Tibial nerve (tissue), 4 donors: ENCODE measurements at regions not wholly inside any gene's neighbourhood (a gene's known extent, or its start where the extent isn't known, plus 50 kb on each side); places are given as distances from the start of the nearest gene placed in this dataset.

Source experiments
- EP300 ChIP-seq, 2 donors: sonication (generic); formaldehyde crosslinking; IDR thresholded peaks; one replicate each; pipeline ENCODE4 v1.6.1; 2017; ENCODE audit warnings: antibody characterized with exemption in 2 of 2, mild to moderate bottlenecking in 1 of 2
- TF ChIP-seq, protein P1 (sequence below), 5 experiments: fragments of 200-600 bp in 3 of 5; fragments of 450-650 bp in 2 of 5; sonication (generic) in 3 of 5; IDR thresholded peaks; one replicate each; pipeline ENCODE4 v1.5.1; 2016 to 2019; ENCODE audit warnings: antibody characterized with exemption in 5 of 5, mild to moderate bottlenecking in 3 of 5, moderate library complexity in 2 of 5

DNA sequence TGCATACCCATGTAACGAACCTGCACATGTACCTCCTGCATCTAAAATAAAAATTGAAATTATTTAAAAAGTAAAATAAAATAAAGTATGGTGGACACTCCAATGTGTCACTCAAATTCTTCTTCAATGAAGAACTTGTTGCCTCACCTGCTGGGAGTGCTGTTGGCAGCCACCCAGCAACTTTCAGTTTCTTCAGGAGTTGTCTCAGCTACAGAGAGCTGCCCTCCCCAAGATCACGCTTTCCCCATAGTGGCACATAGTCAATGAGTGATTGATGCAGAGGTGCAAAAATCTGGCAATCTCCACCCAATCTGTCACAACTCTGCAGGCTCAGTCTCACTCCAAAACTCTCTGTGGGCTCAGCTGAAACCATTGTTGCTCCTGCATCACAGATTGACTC is 92.3 kb upstream of the C11orf87 start:
- TF ChIP-seq, protein P1, sequence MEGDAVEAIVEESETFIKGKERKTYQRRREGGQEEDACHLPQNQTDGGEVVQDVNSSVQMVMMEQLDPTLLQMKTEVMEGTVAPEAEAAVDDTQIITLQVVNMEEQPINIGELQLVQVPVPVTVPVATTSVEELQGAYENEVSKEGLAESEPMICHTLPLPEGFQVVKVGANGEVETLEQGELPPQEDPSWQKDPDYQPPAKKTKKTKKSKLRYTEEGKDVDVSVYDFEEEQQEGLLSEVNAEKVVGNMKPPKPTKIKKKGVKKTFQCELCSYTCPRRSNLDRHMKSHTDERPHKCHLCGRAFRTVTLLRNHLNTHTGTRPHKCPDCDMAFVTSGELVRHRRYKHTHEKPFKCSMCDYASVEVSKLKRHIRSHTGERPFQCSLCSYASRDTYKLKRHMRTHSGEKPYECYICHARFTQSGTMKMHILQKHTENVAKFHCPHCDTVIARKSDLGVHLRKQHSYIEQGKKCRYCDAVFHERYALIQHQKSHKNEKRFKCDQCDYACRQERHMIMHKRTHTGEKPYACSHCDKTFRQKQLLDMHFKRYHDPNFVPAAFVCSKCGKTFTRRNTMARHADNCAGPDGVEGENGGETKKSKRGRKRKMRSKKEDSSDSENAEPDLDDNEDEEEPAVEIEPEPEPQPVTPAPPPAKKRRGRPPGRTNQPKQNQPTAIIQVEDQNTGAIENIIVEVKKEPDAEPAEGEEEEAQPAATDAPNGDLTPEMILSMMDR (IDR thresholded peaks at IDR 0.05) = no peak
- no peak for TF ChIP-seq EP300 (IDR thresholded peaks at IDR 0.05)
